Left renal cortex interstitium (tissue), 4 donors: ENCODE measurements at regions not wholly inside any gene's neighbourhood (a gene's known extent, or its start where the extent isn't known, plus 50 kb on each side); places are given as distances from the start of the nearest gene placed in this dataset.

Experiments
- DNase-seq, 4 donors: peaks; one replicate each; pipeline ENCODE4 v3.0.0-alpha.2; 2013; ENCODE audit warnings: low read depth in 4 of 4, low spot score in 2 of 4, missing footprints in 1 of 4

DNA sequence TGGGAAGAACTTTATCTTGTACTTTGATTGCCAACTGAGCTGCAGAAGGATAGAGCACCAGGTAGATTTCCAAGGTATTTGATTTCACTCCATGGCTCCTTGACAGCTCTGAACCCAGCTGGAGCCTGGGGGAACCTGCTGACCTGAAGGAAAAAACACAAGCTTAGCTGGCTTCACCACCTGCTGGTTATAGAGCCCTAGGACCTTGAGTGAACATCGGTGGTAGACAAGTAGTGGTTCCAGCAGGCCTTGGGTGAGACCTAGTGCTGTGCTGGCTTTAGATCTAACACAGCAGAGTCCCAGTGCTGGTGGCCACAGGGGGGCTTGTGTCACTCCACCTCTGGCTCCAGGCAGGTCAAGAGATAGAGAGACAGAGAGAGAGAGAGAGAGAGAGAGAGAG, 1102.6 kb downstream of the ADGRL3 start:
- DNase-seq: no peak

DNA sequence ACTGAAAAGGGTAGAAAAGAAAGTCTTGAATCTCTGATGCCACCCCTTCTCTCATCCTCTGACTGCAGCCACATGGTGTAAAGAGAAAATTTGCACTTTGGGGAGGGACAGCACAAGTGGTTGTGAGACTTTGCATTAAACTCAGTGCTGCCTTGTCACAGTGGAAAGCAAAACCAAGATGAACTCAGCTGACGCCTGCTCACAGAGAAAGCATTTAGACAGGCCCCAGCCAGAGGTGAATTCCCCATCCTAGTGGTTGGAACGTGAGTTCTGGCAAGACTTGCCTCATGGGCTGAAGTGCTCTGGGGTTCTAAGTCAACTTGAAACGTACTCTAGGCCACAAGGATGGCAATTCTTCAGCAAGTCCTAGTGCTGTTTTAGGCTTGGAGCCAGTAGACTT, 1101.4 kb downstream of the ADGRL3 start:
- no peak for DNase-seq

DNA sequence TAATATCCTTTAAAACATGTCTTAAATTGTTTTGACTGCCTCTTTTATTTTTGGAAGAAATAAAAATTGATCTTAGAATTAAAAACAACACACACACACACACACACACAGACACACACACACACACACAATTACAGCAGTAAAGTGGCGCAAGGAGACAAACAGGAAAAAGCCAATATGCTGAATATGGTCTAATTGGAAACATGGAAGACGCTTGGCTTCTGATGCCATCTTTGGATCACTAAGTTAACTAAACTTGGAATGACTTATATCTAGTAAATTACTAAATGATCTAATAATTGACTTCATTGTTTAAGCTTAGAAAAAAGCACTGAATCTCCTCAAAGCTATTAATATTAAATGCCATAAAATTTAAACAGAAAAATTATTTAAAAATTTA, 1093.4 kb downstream of the ADGRL3 start:
- DNase-seq: no peak

DNA sequence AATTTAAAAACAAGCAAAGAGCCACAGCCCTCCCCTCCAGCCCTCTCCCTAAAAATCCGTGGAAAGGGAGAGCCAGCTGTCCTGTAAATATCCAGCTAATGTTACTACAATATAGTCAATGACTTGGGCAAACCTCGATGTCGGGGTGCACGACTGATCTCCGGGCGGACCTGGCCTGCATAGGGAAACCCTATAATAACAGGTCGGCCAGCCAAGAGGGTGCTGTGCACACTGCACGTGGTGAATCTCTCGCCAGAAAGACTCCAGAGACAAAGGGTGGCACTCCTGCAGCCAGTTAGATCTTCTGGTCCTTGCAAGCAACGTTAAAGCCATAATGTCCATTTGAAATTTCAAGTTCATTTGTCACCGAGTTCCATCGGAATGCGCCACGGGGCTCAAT, 1092.8 kb downstream of the ADGRL3 start:
- DNase-seq: no peak

DNA sequence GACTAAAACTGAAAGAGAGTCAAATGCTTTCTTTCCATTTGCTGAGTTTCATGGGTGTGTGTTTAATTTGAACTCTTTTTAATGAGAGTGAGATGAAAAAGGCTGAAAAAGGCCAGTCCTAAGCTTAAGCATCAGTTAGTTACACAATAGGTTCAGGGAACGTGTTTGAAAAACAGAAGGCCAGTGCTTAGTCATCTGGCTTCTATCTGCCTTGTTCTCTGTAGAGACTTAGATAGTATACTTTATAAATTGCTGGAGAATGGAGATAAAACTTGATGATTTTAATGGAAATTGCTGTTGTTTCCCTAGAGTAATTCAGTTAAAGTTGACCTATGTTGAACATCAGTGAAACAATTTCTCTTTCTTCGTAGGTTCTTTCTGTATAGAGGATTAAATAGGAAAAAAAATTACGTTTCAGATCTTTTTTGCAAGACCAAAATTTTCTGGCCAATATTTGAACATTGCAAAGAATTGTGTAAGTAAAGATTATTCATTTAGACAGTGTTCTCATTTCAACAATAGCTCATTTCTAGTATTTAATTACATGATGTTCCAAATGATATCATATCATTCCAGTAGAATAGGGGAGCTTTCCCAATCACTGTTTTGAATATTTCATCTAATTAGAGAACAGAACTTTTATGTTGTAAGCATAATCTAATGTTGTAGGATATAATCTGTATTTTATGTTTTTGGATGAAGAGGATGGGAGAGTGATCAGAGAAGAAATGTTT, 1088.8 kb downstream of the ADGRL3 start:
- no peak for DNase-seq

DNA sequence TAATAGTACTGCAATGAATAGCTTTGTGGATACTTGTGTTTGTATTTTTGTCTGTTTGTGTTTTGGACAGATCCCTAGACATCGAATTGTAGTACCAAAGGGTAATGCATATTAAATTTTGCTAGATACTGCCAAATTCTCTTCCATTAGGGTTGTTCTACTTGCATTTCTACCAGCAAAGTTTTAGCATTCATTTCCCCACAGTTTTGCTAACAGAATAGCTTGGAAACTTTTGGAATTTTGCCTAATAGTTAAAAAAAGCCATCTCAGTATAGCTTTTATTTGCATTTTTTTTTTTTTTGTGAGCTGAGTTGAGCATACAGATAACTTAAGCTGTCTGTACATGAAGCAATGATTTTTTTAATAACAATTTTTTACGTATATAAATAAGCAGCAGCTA, 1084.9 kb downstream of the ADGRL3 start:
- DNase-seq: no peak

DNA sequence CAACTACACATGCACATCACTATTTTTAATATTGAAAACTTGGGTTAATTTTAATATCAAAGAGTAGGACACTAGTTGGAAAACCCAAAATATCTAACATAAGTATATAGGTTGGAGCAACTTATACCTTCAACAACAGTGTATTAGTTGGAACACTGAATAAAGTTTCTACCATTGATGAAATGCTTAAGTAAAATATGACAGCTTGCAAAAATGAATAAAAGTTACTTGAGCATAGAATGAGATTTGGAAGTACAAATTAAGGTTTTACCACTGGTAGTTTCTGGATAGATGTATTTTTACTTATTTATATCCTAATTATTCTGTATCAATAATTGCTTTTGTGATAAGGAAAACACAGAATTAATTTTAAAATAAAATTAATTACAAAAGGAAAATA, 1079.6 kb downstream of the ADGRL3 start:
- DNase-seq: no peak

DNA sequence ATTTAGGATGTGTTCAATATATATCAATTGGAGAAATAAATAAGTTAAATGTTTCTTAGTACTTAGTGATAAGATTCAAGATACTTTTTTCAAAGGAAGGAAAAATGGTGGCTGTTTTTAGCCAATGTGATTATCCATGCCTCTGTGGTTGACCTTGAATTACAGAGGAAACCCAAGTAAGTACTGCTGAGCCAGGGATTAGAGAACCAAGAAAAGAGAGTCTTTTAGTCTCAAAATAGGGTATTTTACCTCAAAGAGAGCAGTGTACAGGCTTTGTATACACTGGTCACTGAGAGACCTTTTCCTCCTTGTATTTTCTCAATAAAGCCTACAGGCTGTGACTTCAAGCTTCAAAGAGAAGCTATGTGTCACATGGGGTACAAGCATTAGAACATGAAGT, 1075.3 kb downstream of the ADGRL3 start:
- DNase-seq: no peak

DNA sequence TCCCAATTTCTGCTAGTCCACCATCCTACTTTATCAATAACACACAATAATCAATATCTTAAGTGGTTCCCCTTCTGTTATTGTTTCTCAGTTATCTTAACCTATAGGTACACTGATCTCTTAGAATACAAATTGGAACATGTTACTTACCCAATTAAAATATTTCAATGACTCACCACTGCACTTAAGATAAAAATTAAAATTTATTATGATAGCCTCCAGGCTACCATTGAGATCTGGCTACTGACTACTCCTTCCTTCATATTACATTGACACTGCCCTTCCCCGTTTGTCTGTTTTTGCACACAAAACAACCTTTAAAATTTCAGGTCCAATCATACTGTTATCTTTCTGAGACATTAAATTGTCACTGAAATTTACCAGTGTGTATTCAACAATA, 1074.7 kb downstream of the ADGRL3 start:
- DNase-seq: no peak

DNA sequence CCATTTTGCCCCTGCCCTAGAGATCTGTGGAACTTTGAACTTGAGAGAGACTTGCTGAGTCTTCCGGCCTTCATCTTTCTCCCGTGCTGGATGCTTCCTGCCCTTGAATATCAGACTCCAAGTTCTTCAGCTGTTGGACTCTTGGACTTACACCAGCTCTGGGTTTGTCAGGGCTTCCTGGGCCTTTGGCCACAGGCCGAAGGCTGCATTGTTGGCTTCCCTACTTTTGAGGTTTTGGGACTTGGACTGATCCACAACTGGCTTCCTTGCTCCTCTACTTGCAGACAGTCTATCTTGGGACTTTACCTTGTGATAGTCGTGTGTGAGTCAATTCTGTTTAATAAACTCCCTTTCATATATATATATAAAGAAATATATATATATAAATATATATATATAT, 1071.0 kb downstream of the ADGRL3 start:
- DNase-seq: no peak

DNA sequence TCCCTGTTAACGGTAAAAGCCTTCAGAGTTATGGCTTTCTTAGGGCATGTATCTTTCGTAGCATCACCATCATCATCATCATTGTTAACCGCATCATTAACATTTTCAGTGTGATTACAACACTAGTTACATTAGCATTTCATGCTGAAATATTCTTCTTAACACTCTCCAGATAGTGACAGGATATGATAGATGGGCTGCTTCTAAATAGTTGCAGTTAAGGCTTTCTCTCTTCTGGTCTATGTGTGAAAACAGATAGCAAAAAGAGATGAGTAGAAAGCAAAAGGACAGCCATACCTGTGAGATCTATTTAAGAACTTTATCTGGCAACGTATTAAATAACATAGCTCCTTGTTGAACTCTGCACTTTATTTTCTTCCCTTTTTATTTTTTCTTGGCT, 1069.8 kb downstream of the ADGRL3 start:
- DNase-seq: no peak

DNA sequence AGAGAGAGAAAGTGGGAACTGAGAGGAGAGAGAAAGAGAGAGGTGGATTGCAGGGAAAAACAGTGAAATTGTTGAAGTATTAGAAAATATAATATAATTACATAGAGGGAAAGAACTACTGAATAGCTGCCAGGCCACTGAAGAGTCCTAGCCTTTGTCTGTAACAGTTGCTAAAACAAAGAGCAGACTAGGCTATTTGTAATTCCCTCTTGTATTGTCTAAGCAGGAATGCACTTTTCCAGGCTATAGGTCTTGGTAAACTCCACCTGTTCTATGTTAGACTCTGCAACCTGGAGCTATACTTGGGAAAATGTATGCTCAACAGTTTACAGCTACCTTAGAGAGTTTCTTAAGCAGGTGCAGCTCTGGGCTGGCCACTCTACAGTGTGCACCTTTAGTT, 1063.3 kb downstream of the ADGRL3 start:
- DNase-seq: no peak

DNA sequence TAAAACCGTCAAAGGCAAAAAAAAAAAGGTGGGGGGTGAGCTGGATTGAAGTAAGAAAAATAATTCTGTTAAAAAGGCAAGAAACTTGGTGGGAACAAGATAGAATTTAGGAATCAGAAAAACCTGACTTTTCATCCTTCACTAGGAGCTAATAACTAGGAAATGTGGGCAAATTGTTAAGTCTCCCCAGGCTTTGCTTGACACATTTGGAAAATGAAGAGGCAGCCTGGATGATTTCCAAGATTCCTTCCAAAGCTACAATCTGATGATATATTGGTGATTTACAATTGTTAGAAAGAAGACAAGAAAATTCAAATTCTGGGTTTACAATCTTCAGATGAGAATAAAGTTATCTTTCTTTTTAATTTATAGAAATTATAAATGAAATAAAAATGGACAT, 1062.5 kb downstream of the ADGRL3 start:
- DNase-seq: no peak

DNA sequence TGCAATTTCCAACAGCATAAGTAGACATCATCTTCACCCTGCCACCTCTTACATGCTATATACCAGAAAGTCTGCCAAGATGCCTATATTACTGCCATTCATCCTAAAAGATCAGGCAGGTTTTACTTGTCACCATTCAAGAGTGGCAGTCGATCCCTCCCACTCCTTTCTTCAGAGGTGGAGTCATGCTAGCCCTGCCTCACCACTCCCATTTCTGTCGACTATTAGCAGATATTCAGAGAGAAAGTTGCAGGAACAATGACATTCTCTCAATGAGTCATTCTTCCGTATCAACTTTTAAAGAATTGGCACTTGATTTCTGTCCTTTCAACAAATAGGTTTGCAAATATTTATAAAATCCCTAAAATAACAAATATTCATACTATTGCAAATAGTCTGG, 1060.1 kb downstream of the ADGRL3 start:
- no peak for DNase-seq

DNA sequence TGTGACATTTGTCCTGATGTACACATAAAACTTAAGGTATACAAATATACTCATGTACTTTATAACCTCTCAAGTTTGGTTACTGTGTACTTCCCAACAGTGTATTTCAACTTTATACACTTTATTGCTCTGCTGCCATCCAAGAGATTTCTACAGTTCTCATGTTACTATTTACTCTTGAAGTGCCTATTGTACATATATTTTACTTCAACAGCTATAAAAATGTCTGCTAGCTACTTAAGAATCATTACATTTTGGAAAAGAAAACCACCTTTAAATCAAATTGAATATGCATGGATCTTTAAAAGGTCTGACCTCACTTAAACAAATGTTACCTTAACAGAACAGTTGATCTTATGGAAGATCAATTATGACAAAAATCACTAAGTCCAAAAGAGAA, 1056.4 kb downstream of the ADGRL3 start:
- peak in 1 of 4 donors; percentile 16 for DNase-seq

DNA sequence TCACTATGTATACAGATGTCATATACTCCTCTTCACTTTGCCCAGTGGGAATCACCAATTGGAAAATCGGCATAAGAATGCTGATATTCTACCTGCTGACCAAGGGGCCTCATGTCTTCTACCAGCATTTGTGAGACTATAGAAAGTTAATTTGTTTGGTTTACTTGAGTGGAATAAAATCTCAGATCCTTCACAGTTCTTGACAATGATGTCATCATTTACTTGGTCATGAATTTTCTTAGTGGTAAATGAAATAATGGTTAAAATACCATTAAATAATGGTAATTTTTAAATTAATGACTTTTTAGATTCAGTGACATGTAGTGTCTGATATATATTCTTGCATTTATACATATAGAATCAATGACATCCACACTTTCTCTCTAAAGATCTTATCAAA, 1052.6 kb downstream of the ADGRL3 start:
- no peak for DNase-seq

DNA sequence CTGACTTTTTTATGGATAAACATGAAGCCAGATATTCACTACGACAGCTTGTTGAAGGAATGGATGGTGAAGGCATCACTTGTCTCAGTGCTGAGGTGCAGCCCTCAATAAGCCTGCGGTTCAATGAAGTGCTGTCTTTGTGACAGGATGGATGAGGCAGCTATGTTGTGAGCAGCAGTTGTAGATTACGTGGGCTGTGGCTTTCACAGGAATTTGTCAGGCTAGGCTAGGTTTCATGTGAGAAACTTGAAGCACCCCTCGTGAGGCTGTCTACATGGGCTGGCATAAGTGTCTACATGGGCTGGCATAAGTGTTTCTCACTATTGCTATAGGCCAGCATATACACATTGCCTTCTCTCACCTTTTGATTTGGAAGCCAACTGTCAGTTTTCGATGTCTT, 1050.0 kb downstream of the ADGRL3 start:
- no peak for DNase-seq

DNA sequence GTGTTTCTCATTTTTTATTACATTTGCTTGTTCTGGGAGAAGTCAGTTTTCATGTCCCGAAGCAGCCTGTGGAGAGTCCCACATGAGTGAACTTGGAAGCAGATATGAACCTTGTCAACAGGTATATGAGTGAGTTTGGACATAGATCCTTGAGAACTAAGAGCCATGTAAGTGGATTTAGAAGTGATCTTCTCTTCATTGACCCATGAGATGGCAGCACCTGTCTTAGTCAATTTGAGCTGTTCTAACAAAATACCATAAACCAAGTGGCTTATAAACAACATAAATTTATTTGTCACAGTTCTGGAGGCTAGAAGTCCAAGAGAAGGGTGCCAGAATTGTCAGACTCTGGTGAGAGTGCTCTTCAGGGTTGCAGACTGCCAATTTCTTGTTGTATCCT, 1043.8 kb downstream of the ADGRL3 start:
- DNase-seq: no peak

DNA sequence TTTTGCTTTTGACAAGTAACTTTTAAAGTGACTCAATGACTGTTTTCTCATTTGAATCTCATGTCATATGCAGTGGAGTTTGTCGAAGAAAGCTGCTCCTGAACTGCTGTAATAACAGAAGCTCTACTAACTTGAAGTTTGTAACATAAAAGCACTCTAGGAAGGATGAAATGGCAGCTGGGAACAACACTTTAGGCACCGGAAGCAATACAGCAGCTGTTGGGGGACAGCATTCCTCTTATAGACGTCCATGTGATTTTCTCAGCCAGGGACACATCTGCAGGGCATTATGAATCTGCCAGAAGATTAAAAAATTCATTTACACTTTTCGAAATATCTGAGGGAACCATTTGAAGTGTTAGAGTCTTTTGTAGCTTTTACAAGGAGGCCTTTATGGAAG, 1035.8 kb downstream of the ADGRL3 start:
- DNase-seq: no peak

DNA sequence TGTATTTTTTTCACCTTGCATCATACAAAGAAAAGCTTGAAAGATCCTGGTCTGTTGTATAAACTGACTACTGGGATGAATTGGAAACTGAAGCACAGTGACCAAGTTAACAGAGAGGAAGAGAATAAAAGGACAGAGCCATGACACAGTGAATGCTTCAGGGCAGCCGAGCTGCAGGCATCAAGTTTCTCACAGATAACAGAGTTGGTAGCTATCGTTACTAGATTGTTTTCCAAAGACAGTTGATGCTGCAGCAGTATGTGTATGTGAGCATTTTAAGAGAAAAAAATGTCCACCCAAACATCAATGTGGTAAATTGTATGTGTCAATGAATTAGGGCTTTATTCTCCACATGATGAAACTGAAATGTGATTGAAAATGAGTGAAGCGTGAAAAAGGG, 1032.7 kb downstream of the ADGRL3 start:
- peak in 1 of 4 donors; percentile 19 for DNase-seq

DNA sequence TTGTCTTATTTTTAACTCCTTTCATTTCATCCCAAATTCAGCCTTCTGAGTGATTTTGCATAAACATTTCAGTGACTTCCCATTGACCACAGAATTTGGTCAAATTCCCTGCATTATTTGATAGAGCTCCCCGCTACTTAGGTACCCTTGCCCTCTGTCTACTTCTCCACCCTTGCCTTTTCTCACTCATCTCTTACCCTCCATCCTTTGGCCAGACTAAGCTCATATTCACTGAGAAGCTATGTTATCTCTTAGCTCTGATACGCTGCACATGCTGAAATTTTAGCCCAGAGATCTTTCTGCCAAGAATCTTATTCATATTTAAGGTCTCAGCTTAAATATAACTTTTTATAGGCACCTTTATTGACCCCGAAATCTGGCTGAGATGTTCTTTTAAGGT, 1031.9 kb downstream of the ADGRL3 start:
- DNase-seq: no peak

DNA sequence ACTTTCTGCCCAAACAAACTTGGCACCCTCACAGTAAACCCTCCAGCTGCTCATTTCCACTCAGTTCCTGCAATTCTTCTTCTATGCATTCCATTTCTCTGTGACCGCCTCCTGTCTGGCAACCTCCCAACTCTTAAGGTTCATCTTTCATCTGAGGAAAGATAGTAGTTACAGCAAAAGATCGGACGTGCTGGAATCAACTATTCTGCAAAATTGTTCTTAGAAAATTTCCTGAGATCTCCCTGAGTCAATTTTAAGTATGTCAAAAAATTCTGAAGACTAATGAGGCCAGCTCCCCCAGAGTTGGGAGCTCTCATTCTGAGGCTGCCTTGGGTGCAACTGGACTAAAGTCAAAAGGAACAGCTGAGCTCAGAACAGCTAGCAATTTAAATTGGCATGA, 1026.0 kb downstream of the ADGRL3 start:
- DNase-seq: no peak

DNA sequence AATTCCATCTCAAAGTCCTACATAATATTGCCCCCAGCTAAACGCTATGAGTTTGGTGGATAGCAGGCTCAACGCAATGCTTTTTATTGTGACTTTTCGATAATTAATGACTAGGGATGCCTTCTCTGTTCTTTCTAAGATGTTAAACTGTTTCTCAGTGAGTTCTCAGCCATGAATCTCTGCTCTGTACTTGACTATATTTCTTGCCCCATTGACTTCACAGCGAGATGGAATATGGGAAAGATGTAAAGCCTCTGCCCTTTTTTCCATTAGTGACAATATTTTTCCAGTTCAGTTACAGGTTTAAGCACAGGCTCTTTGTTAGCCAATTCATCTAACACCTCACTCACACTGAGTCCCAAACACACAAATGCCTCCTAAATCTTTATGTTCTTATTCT, 1022.0 kb downstream of the ADGRL3 start:
- no peak for DNase-seq
